ENCODE measurements at regions not wholly inside any gene's neighbourhood (a gene's known extent, or its start where the extent isn't known, plus 50 kb on each side); places are given as distances from the start of the nearest gene placed in this dataset.

GRCh38 chr21:28266061-28266460 lies 726.6 kb downstream of the LTN1 start:
- Histone ChIP-seq H3K4me2 (no peak overlapping the region), H3K79me2 (replicated peaks; ENCODE audit: insufficient read depth) (no peaks in the 10 kb centered on the region), H3K27me3 (ENCODE audit: insufficient read depth) (no peaks in the 10 kb centered on the region), H3K36me3 (ENCODE audit: insufficient read depth) (no peaks in the 10 kb centered on the region), H3K9me2 (ENCODE audit: insufficient read depth) (no peaks in the 10 kb centered on the region), H3K4me3 (no peak overlapping the region), H3K4me1 (ENCODE audit: insufficient read depth) (no peaks in the 10 kb centered on the region), H3K27ac (ENCODE audit: low read depth) (no peak overlapping the region), H2AFZ (no peak overlapping the region), H3F3A (replicated peaks; ENCODE audit: low read depth) (no peaks in the 10 kb centered on the region), H4K20me1 (replicated peaks; ENCODE audit: insufficient read depth) (no peaks in the 10 kb centered on the region)
- no peak for DNase-seq (ENCODE audit: low spot score)
- TF ChIP-seq STAT1 (IDR thresholded peaks at IDR 0.05; ENCODE audit: unreplicated experiment) (no peak), POLR2AphosphoS5 (IDR thresholded peaks at IDR 0.05; ENCODE audit: low read depth) (no peak), ETS1 (IDR thresholded peaks at IDR 0.05) (no peak), CTCF (conservative IDR thresholded peaks at IDR 0.05; ENCODE audit: low read depth in 2 of 2) (no peak), ZNF462 (CRISPR knock-in tag; IDR thresholded peaks at IDR 0.05) (no peak), JUNB (IDR thresholded peaks at IDR 0.05; ENCODE audit: unreplicated experiment) (no peak)
- Mint-ChIP-seq H3K27me3 (ENCODE audit: insufficient read depth, low read depth, poor library complexity) (no peaks in the 10 kb centered on the region), H3K9me3 (no peaks in the 10 kb centered on the region), H3K4me3 (no peak overlapping the region), H3K4me1 (no peaks in the 10 kb centered on the region), H3K27ac (no peak overlapping the region), H3K36me3 (ENCODE audit: low read depth) (no peaks in the 10 kb centered on the region)
- ATAC-seq = no peak

Data from GM23338 (cell line).